Dedifferentiated amniotic fluid mesenchymal stem cell (primary cell): ENCODE measurements at regions not wholly inside any gene's neighbourhood (a gene's known extent, or its start where the extent isn't known, plus 50 kb on each side); places are given as distances from the start of the nearest gene placed in this dataset.
"Not testable (repeated sequence)": the region's sequence is repeated elsewhere in the genome, so short reads cannot be mapped to it uniquely, and the experiment has no call there.

Experiments
- DNase-seq: peaks from one replicate; pipeline ENCODE4 v3.0.0-alpha.2; 2016; ENCODE audit errors: extremely low spot score

DNA sequence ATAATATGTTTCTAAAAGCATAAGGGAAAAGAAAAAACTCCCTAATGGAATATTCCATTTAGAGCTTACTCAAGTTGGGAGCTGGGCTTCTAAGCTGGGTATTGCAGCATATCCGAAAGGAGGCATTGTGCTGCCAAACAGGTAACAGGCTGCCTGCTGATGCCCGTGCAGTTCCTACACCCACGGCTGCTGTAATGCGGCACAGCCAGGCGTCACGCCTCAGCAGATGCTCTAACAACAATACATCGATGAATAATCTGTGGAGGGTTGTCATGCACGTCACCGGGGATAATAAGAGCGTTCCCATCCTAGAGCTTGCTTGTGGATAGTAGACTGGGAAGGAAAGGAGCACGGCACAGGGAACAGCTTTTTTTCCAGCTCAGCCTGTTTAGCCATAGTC lies 1582.1 kb upstream of the SLC10A2 start:
- no peak for DNase-seq

GRCh38 chr13:104645786-104646185 lies 1579.6 kb upstream of the SLC10A2 start:
- DNase-seq = no peak

DNA sequence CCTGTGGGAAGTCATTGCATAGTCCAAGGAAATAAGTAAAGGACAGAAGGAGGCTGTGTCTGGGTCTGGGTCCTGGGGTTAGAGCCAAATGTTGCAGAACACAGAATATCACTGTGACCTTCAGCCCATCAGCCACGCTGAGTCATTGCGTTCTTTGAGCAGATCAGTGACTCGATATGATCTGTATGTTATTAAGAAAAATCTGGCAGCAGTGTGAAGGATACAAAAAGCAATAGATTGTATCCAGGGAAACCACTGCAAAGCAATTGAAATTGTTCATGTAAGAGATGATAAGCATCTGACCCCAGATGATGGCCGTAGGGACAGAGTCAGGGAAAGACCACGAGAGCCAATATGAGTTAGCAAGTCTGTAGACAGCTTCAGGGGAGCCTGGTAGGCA lies 1575.1 kb upstream of the SLC10A2 start:
- no peak for DNase-seq

DNA sequence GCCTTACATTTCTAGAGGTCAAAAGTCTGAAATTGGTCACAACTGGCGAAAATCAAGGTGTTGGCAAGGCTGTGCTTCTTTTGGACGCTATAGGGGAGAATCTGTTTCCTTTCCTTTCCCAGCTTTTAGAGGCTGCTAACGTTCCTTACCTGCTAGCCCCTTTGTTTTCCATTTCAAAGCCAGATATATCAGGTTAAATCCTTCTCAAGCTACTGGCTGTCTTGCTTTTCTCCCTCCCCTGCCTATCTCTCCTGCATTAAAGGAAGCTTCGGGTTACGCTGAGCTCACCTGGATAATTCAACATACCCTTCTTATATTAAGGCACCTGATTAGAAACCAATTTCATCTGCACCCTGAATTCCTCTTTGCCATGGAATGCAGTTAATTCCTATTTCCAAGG lies 1569.7 kb upstream of the SLC10A2 start:
- DNase-seq = no peak

DNA sequence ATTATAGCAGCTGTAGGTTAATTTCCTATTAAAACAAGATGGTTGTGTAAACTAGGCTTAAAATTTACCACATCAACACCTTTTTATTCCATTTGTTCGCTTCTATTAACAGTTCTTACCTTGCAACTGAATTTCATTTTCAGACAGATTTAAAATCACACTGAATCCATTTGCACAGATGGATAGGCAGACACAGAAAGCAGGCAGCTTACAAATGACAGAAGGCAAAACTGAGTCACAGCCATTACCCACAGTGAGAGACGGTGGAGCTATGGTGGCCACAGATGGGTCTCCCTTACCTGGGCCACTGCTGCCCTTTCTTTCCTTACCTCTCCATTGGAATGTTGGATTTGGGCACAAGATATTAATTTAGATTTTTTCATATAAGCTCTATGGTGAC lies 1567.8 kb upstream of the SLC10A2 start:
- no peak for DNase-seq

GRCh38 chr13:104632736-104633135 lies 1566.5 kb upstream of the SLC10A2 start:
- no peak for DNase-seq

- no peak for DNase-seq
These were observed 1559.0 kb upstream of the SLC10A2 start for GRCh38 chr13:104625201-104625600.

DNA sequence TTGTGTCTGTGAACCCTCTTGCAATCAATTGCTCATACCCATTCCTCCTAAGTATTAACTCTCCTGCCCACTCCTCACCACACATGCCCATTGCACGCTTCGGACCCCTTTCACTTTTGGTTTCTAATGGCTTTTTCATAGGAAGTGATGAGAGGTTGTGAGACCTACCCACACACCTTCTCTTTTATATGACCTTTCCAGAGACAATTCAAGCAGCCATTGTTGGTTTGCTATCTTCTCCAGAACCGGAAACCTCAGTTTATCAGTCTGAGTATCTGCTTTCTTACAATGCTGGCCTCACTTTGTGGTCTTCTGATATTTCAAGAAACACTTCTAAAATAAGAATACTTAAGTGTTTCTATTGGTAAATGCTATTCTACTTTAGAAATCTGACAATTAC lies 1550.8 kb upstream of the SLC10A2 start:
- DNase-seq = no peak

GRCh38 chr13:104614361-104615145 lies 1548.3 kb upstream of the SLC10A2 start:
- DNase-seq = no peak

DNA sequence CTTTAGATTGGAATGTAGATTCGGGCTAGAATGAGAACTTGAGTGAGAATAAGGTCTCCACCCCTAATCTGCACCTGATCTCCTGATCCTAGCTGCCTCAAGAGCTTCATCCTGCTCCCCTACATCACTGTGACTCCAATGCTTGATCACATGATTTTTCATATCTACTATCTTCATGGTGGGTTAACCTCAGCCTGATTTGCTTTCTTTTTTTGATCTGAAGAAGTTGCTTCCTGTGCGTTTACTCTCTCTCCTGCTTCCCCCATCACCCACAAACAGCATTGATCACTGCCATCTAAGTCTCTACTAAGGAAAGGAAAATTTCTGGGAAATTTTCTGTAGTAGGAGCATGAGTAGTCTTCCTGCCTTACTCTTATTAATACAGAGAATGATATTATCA lies 1542.1 kb upstream of the SLC10A2 start:
- no peak for DNase-seq

DNA sequence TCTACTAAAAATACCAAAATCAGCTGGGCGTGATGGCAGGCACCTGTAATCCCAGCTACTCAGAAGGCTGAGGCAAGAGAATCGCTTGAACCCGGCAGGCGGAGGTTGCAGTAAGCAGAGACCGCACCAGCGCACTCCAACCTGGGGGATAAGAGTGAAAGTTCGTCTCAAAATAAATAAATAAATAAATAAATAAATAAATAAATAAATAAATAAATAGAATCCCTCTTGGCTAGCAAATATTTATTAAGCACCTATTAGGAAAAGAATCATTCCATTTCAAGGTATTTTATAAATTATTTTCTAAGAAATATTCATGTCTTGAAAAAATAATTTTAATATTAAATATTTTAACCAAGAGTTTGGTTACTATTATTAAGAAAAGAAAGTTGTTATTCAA lies 1539.2 kb upstream of the SLC10A2 start:
- DNase-seq = not testable (repeated sequence)

- no peak for DNase-seq
These were observed 1531.4 kb upstream of the SLC10A2 start for GRCh38 chr13:104597546-104598180.

GRCh38 chr13:104595511-104595910 lies 1529.3 kb upstream of the SLC10A2 start:
- DNase-seq = no peak

GRCh38 chr13:104594806-104595205 lies 1528.6 kb upstream of the SLC10A2 start:
- no peak for DNase-seq

DNA sequence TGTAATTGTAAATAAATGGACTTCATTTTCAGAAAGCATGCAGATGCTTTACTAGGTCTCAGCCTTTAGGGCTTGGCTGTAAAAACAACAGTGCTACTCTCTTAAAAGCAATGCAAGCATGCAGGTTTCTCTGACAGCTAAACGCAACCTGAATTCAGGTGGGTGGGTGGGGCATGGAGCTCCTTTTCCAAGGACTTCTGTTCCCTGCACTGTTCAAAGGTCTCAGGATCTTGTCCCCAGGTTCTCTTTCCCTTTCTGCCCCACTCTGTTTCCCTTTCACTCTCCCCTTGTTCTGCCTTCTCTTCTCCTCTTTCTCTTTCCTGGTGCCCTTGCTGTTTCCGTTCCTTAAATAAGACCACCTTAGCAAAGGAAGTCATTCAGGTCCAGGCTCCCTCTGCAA lies 1527.5 kb upstream of the SLC10A2 start:
- no peak for DNase-seq

DNA sequence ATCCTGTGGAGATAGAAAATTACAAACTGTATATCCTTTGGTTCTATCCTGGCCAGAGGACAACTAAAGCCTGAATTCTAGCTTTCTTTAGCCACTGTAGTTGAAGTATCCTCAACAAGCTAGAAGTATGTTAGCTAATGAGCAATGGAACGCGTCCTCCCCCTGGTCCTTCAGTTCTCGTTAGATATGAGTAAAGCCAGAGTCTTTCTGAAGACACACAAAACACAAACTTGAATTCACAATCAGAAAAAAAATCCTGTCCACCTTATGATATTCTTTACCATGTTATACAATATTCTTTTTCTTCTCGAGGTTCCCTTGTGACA lies 1527.0 kb upstream of the SLC10A2 start:
- DNase-seq = no peak

GRCh38 chr13:104592545-104593250 lies 1526.5 kb upstream of the SLC10A2 start:
- DNase-seq = no peak

DNA sequence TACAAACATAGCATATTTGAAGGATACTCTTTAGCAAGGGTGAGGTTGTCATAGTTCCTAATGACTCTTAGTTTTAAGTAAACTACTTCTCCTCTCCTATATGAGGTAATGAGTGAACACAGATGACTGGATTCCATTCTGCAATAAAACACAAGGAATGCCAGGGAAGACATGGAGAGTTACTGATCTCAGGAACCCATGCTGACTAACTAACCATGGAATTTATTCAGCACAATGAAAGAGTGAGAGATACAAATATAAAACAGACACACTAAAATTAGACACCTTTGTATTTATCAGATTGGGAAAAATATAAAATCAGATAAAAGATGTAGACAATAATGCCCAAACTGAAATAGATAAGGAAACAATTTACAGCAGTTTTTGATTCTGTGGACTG lies 1525.9 kb upstream of the SLC10A2 start:
- DNase-seq = peak; percentile 69

DNA sequence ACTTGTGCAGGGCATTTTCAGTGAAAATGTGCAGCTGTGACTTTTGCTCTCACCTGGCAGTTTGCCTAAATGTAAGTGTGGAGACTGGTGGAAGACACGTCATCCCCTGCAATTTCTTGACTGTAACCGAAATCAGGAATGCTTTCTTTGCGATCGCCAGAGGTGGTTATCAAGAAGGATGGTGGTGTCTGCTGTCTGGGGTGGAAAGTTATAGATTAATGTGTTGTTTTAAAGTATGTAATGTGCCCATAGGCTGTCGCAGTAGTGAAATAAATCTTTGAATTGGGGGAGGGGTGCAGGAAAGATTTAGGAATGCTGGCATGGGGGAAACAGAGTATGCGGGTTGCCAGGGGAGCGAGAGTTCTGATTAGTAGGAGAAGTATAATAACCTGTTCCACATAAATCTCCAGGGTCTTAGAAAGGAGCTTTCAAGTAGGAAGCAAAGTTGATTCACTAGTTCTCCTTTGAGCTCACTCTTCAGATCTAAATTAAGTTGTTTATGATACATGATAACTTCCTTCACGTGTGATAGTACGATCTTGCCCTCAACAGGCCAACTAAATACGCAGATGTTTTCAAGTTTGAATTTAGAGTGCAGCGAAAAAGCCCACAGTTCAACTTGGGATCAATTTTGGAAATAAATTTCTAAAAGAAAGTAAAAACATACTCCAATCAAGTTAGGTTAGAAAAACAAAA lies 1520.0 kb upstream of the SLC10A2 start:
- peak; percentile 51 for DNase-seq

DNA sequence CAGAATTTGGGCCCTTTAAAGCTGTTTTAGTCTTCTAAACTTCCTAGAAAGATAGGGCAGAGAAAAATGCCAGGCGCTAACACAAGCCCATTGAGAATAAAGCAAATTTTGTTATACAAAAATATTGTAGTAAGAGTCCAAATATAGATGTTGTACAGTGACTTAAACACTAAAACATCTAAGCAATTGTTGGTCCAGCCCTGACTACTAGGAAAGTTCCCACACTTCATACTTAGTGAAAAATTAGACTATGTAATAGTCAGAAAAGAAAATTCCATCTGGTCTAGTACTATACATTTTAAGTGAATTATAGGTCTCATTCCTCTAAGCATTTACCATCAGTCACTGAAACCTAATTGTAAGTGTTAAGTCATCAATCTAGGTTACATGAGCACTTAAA lies 1518.3 kb upstream of the SLC10A2 start:
- DNase-seq = peak; percentile 52

DNA sequence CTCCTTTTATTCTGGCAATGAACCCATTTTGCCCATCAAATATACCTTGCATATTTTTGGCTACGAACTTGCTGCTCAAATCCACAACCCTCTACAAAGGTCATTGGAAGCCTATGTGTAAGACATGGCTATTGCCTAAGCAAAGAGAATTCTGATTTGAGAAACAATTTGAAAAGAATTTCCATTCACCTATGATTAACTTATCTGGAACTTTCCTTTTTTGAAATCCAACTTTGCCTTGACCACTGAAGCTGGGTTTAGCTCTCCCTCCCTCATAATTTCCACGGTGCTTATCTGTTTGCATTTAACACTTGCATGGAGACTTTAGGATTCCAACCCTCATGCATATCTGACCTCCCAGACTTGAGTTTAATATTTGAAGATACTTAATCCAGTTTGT lies 1514.7 kb upstream of the SLC10A2 start:
- DNase-seq = no peak

DNA sequence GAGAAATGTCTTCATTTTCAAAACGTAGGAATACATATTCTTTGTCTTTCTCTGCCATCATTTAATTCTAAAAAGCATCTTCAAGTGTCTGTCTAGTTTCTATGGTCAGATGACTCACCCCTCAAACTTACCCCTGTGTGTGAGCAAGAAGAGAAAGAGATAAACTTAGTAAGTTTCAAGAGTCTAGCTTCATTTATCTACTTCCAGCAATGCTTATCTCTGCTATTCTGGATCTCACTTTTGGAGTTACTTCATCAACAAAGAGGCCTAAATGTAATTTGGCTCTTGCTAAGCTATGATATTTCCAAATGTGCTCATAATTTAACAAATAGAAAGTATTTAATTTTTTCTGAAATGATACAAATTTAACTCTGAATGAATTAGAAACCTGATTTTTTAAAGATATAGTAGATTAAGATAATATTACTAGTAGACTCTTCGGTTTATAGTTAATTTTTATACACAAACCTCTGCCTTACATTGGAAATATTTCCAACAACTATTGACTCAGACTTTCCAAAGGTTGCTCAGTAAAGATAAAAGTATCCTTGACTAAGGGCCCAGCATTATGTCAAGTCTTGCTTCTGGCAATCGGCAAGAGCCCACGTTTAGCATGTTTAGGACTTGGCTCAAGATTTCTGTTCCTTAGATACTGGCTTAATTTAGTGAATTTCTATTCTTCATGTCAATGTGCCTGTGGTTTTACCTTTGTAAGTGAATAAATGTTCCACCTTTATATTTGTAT lies 1511.0 kb upstream of the SLC10A2 start:
- no peak for DNase-seq
